ENCODE measurements at regions not wholly inside any gene's neighbourhood (a gene's known extent, or its start where the extent isn't known, plus 50 kb on each side); places are given as distances from the start of the nearest gene placed in this dataset.
"Not testable (repeated sequence)": the region's sequence is repeated elsewhere in the genome, so short reads cannot be mapped to it uniquely, and the experiment has no call there.

GRCh38 chr5:106127985-106128384 lies 1542.8 kb downstream of the EFNA5 start:
- no peak for DNase-seq (ENCODE audit: low spot score)

GRCh38 chr5:106127341-106127781 lies 1543.4 kb downstream of the EFNA5 start:
- no peak for DNase-seq (ENCODE audit: low spot score)

GRCh38 chr5:106121972-106122605 lies 1548.6 kb downstream of the EFNA5 start:
- DNase-seq (ENCODE audit: low spot score): peak; percentile 80

- no peak for DNase-seq (ENCODE audit: low spot score)
Observed at GRCh38 chr5:106116682-106117081, 1554.1 kb downstream of the EFNA5 start.

- DNase-seq (ENCODE audit: low spot score): no peak
Observed at GRCh38 chr5:106113922-106114321, 1556.8 kb downstream of the EFNA5 start.

- no peak for DNase-seq (ENCODE audit: low spot score)
Observed at GRCh38 chr5:106106384-106106783, 1564.4 kb downstream of the EFNA5 start.

- no peak for DNase-seq (ENCODE audit: low spot score)
Observed at GRCh38 chr5:106097340-106097739, 1573.4 kb downstream of the EFNA5 start.

GRCh38 chr5:106094839-106095238 lies 1575.9 kb downstream of the EFNA5 start:
- no peak for DNase-seq (ENCODE audit: low spot score)

GRCh38 chr5:106094204-106094607 lies 1576.5 kb downstream of the EFNA5 start:
- peak; percentile 23 for DNase-seq (ENCODE audit: low spot score)

GRCh38 chr5:106093134-106093533 lies 1577.6 kb downstream of the EFNA5 start:
- DNase-seq (ENCODE audit: low spot score): no peak

- no peak for DNase-seq (ENCODE audit: low spot score)
Observed at GRCh38 chr5:106092455-106092854, 1578.3 kb downstream of the EFNA5 start.

- no peak for DNase-seq (ENCODE audit: low spot score)
Observed at GRCh38 chr5:106089073-106089472, 1581.7 kb downstream of the EFNA5 start.

GRCh38 chr5:106088462-106088861 lies 1582.3 kb downstream of the EFNA5 start:
- no peak for DNase-seq (ENCODE audit: low spot score)

GRCh38 chr5:106086352-106086751 lies 1584.4 kb downstream of the EFNA5 start:
- no peak for DNase-seq (ENCODE audit: low spot score)

GRCh38 chr5:106085556-106085955 lies 1585.2 kb downstream of the EFNA5 start:
- no peak for DNase-seq (ENCODE audit: low spot score)

GRCh38 chr5:106085136-106085535 lies 1585.6 kb downstream of the EFNA5 start:
- no peak for DNase-seq (ENCODE audit: low spot score)

GRCh38 chr5:106080535-106080934 lies 1590.2 kb downstream of the EFNA5 start:
- no peak for DNase-seq (ENCODE audit: low spot score)

GRCh38 chr5:106076655-106077054 lies 1594.1 kb downstream of the EFNA5 start:
- DNase-seq (ENCODE audit: low spot score): no peak

GRCh38 chr5:106072208-106072607 lies 1598.5 kb downstream of the EFNA5 start:
- no peak for DNase-seq (ENCODE audit: low spot score)

- no peak for DNase-seq (ENCODE audit: low spot score)
Observed at GRCh38 chr5:106047341-106047740, 1623.4 kb downstream of the EFNA5 start.

- DNase-seq (ENCODE audit: low spot score): not testable (repeated sequence)
Observed at GRCh38 chr5:106032069-106032468, 1638.7 kb downstream of the EFNA5 start.

- DNase-seq (ENCODE audit: low spot score): no peak
Observed at GRCh38 chr5:106028314-106028713, 1642.4 kb downstream of the EFNA5 start.

GRCh38 chr5:106020894-106021293 lies 1649.8 kb downstream of the EFNA5 start:
- DNase-seq (ENCODE audit: low spot score): no peak

GRCh38 chr5:106019261-106019660 lies 1651.5 kb downstream of the EFNA5 start:
- DNase-seq (ENCODE audit: low spot score): no peak
